ENCODE measurements at regions not wholly inside any gene's neighbourhood (a gene's known extent, or its start where the extent isn't known, plus 50 kb on each side); places are given as distances from the start of the nearest gene placed in this dataset.

DNA sequence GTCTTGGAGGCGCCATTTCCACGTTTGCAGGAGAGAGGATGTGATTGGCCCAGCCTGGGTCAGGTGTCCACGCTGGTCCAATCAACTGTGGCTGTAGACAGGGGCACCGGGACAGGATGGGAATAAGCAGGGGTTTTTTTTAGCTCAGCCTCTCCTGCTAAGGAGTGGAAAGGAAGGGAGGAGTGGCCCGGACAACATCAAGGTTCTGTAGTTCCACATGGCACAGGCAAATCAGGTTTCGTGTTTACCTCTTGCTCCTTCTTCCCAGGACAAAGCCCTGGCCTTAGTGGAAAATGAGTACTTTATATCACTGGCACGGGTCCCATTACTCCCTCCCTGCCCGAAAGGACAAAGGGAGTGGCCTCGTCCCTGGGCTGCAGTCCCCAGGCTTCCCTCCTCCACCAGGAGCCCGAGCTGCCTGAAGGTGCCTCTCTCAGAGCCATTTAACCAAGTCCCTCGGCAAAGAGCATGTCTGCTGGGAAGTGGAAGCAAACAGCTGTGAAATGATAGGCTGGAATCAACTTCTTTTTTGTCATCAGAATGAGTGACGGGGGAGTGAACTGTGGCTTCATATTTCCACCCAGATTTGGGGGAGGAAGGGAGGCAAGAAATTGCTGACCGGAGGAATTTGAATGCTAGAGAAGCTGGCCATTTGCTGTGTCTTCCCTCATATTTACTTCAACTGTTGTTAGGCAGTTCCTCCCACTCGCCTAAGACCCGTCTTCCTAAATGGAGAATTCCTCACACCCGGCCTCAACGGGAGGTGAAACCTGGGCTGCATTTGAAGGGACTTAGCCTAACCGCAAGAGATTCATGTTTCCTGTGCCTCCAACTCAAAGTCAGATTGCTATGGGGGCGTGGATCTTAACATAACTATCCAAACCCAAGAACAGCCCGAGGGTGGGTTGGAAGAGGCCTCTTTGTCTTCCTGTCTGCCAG, 84.9 kb upstream of the SLC44A3 start (continued):
- no peak for TF ChIP-seq ZNF639 (tag by site-specific recombination; IDR thresholded peaks at IDR 0.05)
- no peak for TF ChIP-seq ZNF292 (tag by site-specific recombination; IDR thresholded peaks at IDR 0.05; ENCODE audit: borderline replicate concordance, low read depth)
- no peak for TF ChIP-seq ZSCAN4 (tag by site-specific recombination; IDR thresholded peaks at IDR 0.05)
- no peak for TF ChIP-seq ZNF776 (tag by site-specific recombination; IDR thresholded peaks at IDR 0.05; ENCODE audit: borderline replicate concordance)
- TF ChIP-seq ZNF510 (tag by site-specific recombination; IDR thresholded peaks at IDR 0.05; ENCODE audit: insufficient replicate concordance), result no peak
- TF ChIP-seq ZNF132 (tag by site-specific recombination; IDR thresholded peaks at IDR 0.05; ENCODE audit: borderline replicate concordance), result no peak
- TF ChIP-seq ZNF843 (tag by site-specific recombination; IDR thresholded peaks at IDR 0.05), result peak; percentile 46
- TF ChIP-seq, protein P1, sequence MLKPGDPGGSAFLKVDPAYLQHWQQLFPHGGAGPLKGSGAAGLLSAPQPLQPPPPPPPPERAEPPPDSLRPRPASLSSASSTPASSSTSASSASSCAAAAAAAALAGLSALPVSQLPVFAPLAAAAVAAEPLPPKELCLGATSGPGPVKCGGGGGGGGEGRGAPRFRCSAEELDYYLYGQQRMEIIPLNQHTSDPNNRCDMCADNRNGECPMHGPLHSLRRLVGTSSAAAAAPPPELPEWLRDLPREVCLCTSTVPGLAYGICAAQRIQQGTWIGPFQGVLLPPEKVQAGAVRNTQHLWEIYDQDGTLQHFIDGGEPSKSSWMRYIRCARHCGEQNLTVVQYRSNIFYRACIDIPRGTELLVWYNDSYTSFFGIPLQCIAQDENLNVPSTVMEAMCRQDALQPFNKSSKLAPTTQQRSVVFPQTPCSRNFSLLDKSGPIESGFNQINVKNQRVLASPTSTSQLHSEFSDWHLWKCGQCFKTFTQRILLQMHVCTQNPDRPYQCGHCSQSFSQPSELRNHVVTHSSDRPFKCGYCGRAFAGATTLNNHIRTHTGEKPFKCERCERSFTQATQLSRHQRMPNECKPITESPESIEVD (tag by site-specific recombination; IDR thresholded peaks at IDR 0.05), result no peak
- TF ChIP-seq ZBTB48 (tag by site-specific recombination; IDR thresholded peaks at IDR 0.05), result no peak
- peak; percentile 45 for TF ChIP-seq ZNF341 (tag by site-specific recombination; IDR thresholded peaks at IDR 0.05; ENCODE audit: low read depth)
- TF ChIP-seq ZNF596 (tag by site-specific recombination; IDR thresholded peaks at IDR 0.05), result no peak
- TF ChIP-seq ZNF155 (tag by site-specific recombination; IDR thresholded peaks at IDR 0.05), result no peak
- TF ChIP-seq ZBTB17 (tag by site-specific recombination; IDR thresholded peaks at IDR 0.05), result peak; percentile 39
- TF ChIP-seq EGR2 (tag by site-specific recombination; IDR thresholded peaks at IDR 0.05; ENCODE audit: low read depth), result peak; percentile 94
- TF ChIP-seq ZNF175 (tag by site-specific recombination; IDR thresholded peaks at IDR 0.05), result no peak
- TF ChIP-seq KLF10 (tag by site-specific recombination; IDR thresholded peaks at IDR 0.05), result peak; percentile 43; the same call in 1 of the 2 replicates
- TF ChIP-seq ZNF558 (tag by site-specific recombination; IDR thresholded peaks at IDR 0.05), result no peak
- no peak for TF ChIP-seq MEIS1 (CRISPR knock-in tag; IDR thresholded peaks at IDR 0.05; ENCODE audit: borderline replicate concordance)
- peak; percentile 73 for TF ChIP-seq SP7 (tag by site-specific recombination; IDR thresholded peaks at IDR 0.05)
- no peak for TF ChIP-seq ZNF362 (tag by site-specific recombination; IDR thresholded peaks at IDR 0.05)
- TF ChIP-seq ZNF555 (tag by site-specific recombination; conservative IDR thresholded peaks at IDR 0.05), result no peak
- peak; percentile 40; the same call in 1 of the 2 replicates for TF ChIP-seq PATZ1 (tag by site-specific recombination; IDR thresholded peaks at IDR 0.05)
- TF ChIP-seq ZFHX2 (tag by site-specific recombination; conservative IDR thresholded peaks at IDR 0.05), result peak; percentile 93
- TF ChIP-seq ZNF610 (tag by site-specific recombination; IDR thresholded peaks at IDR 0.05; ENCODE audit: borderline replicate concordance), result peak; percentile 11; the same call in 1 of the 2 replicates
- no peak for TF ChIP-seq ZNF221 (tag by site-specific recombination; IDR thresholded peaks at IDR 0.05; ENCODE audit: borderline replicate concordance)
- TF ChIP-seq GLI4 (tag by site-specific recombination; IDR thresholded peaks at IDR 0.05), result no peak
- peak; percentile 98 for TF ChIP-seq PRDM10 (tag by site-specific recombination; IDR thresholded peaks at IDR 0.05)
- no peak for TF ChIP-seq ZNF223 (tag by site-specific recombination; IDR thresholded peaks at IDR 0.05)
